Keratinocyte (primary cell): ENCODE measurements at regions not wholly inside any gene's neighbourhood (a gene's known extent, or its start where the extent isn't known, plus 50 kb on each side); places are given as distances from the start of the nearest gene placed in this dataset.

ENCODE experiments used
- DNase-seq: peaks from one replicate; pipeline ENCODE4 v3.0.0-alpha.2; 2011; ENCODE audit warnings: low read depth, missing footprints, low spot score
- FAIRE-seq: peaks from 2 replicates; lab custom pipeline; 2011; peaks lifted over from hg19 to GRCh38; lab: Jason Lieb, UNC
- H2AFZ ChIP-seq: 2 replicates; pipeline ENCODE4 v1.6.0; 2012; ENCODE audit warnings: low read length, control low read depth, inconsistent platforms; ENCODE audit not compliant: control insufficient read depth
- H3K27ac ChIP-seq: 2 replicates; pipeline ENCODE4 v1.5.1; 2011; ENCODE audit warnings: low read length; ENCODE audit not compliant: control insufficient read depth, insufficient read depth
- H3K27me3 ChIP-seq: 3 replicates; pipeline ENCODE4 v1.6.0; 2011; ENCODE audit warnings: low read length; ENCODE audit not compliant: control insufficient read depth, insufficient read depth; ENCODE audit errors: extremely low read depth
- H3K36me3 ChIP-seq, 2 experiments: 2 replicates in 1 of 2; 3 replicates in 1 of 2; pipeline ENCODE4 v1.5.1; 2011; ENCODE audit warnings: low read length in 2 of 2, mild to moderate bottlenecking in 1 of 2; ENCODE audit not compliant: control insufficient read depth in 2 of 2, insufficient read depth in 2 of 2; ENCODE audit errors: extremely low read depth in 1 of 2
- H3K4me1 ChIP-seq: 3 replicates; pipeline ENCODE4 v1.5.1; 2011; ENCODE audit warnings: low read length; ENCODE audit not compliant: control insufficient read depth, insufficient read depth; ENCODE audit errors: extremely low read depth
- H3K4me2 ChIP-seq: 3 replicates; pipeline ENCODE4 v1.6.0; 2011; ENCODE audit warnings: low read depth, low read length; ENCODE audit not compliant: control insufficient read depth, insufficient read depth; ENCODE audit errors: extremely low read depth
- H3K4me3 ChIP-seq, 3 experiments: fragments of 200-600 bp in 1 of 3; sonication (generic) in 1 of 3; 2 replicates in 2 of 3; 3 replicates in 1 of 3; pipeline ENCODE4 v1.5.1; 2011 to 2016; ENCODE audit warnings: low read length in 3 of 3, mild to moderate bottlenecking in 3 of 3, control low read depth in 2 of 3, inconsistent platforms in 1 of 3, low read depth in 1 of 3, mixed read lengths in 1 of 3, mixed run types in 1 of 3, moderate library complexity in 1 of 3; ENCODE audit not compliant: control insufficient read depth in 2 of 3, insufficient read depth in 2 of 3; ENCODE audit errors: extremely low read depth in 1 of 3
- H3K79me2 ChIP-seq: 2 replicates; pipeline ENCODE4 v1.6.0; 2012; ENCODE audit warnings: low read length; ENCODE audit not compliant: control insufficient read depth, insufficient read depth
- H3K9ac ChIP-seq: 3 replicates; pipeline ENCODE4 v1.6.0; 2011; ENCODE audit warnings: low read length; ENCODE audit not compliant: control insufficient read depth, insufficient read depth; ENCODE audit errors: extremely low read depth
- H3K9me1 ChIP-seq: 3 replicates; pipeline ENCODE4 v1.6.0; 2011; ENCODE audit warnings: low read length; ENCODE audit not compliant: control insufficient read depth, insufficient read depth; ENCODE audit errors: extremely low read depth
- H3K9me3 ChIP-seq: 2 replicates; pipeline ENCODE4 v1.5.1; 2012; ENCODE audit warnings: low read depth, low read length; ENCODE audit not compliant: control insufficient read depth
- H4K20me1 ChIP-seq: 3 replicates; pipeline ENCODE4 v1.6.0; 2011; ENCODE audit warnings: low read length; ENCODE audit not compliant: control insufficient read depth, insufficient read depth; ENCODE audit errors: extremely low read depth
- EZH2 ChIP-seq: IDR thresholded peaks from one replicate; pipeline ENCODE4 v1.6.1; 2012; ENCODE audit warnings: inconsistent platforms, mild to moderate bottlenecking, low read length, moderate library complexity
- dilution Hi-C: fragments of 300-500 bp; cut with MboI; formaldehyde crosslinking; loops from one replicate; pipeline ENCODE4 v1.7.0; 2020; ENCODE audit warnings: low sequenced_read_pairs; ENCODE audit not compliant: extremely low pct_ligation_motif_present
- TF ChIP-seq, protein P1 (sequence below), 3 experiments: IDR thresholded peaks in 1 of 3; conservative IDR thresholded peaks in 1 of 3; optimal IDR thresholded peaks in 1 of 3; 2 replicates in 2 of 3; 3 replicates in 1 of 3; pipeline versions ENCODE3 to v1.5.1; 2011; ENCODE audit warnings: low read length in 3 of 3, mild to moderate bottlenecking in 3 of 3, moderate library complexity in 2 of 3, control low read depth in 1 of 3, inconsistent platforms in 1 of 3; ENCODE audit not compliant: insufficient read depth in 2 of 3; ENCODE audit errors: extremely low read depth in 1 of 3

DNA sequence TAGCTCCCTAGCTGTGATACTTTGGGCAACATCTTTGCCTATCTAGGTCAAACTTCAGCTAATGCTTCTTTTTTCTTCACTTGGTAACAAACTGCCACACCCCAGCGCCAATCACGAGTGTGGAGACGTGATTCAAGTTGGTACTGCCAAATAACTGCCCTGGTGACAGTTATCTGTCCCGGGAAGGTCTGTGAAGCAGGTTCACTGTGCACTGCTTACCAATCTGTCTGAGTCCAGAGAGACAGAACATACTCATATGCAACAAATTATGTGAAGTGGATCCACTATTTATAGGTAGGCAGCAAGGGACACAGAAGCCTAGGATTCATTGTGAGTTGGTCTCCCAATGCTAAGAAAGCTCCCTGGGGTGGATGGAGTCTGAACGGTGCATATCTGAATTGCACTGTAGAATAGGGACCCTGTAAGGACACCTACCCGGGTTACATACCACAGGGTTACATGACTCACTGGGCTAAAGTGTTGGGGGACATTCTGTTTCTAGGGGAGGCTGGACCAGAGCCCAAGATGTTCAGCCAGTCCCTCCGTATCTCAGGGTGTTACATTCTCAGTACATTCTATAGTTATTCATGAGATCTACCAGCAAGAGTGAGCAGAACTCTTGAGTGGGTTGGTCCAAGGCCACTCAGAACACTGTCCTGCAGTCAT is 95.4 kb upstream of the STC2 start:
- no peaks in the 10 kb centered on the region for H4K20me1 ChIP-seq
- H3K79me2 ChIP-seq, result no peaks in the 10 kb centered on the region
- dilution Hi-C loops, result no loop called here
- H3K4me2 ChIP-seq, result no peak overlapping the region
- H2AFZ ChIP-seq, result no peak overlapping the region
- TF ChIP-seq, protein P1, sequence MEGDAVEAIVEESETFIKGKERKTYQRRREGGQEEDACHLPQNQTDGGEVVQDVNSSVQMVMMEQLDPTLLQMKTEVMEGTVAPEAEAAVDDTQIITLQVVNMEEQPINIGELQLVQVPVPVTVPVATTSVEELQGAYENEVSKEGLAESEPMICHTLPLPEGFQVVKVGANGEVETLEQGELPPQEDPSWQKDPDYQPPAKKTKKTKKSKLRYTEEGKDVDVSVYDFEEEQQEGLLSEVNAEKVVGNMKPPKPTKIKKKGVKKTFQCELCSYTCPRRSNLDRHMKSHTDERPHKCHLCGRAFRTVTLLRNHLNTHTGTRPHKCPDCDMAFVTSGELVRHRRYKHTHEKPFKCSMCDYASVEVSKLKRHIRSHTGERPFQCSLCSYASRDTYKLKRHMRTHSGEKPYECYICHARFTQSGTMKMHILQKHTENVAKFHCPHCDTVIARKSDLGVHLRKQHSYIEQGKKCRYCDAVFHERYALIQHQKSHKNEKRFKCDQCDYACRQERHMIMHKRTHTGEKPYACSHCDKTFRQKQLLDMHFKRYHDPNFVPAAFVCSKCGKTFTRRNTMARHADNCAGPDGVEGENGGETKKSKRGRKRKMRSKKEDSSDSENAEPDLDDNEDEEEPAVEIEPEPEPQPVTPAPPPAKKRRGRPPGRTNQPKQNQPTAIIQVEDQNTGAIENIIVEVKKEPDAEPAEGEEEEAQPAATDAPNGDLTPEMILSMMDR (optimal IDR thresholded peaks at IDR 0.05 in 1 of 3, IDR thresholded peaks at IDR 0.05 in 1 of 3, conservative IDR thresholded peaks at IDR 0.05 in 1 of 3; ENCODE audit: extremely low read depth in 1 of 3, insufficient read depth in 2 of 3, low read length in 3 of 3), result no peak
- TF ChIP-seq EZH2, result no peak
- DNase-seq, result no peak
- no peak overlapping the region for H3K27ac ChIP-seq
- FAIRE-seq, result no peak
- H3K27me3 ChIP-seq, result no peaks in the 10 kb centered on the region
- H3K9me1 ChIP-seq, result no peaks in the 10 kb centered on the region
- no peak overlapping the region for H3K9ac ChIP-seq
- peaks cover 4% of the 10 kb centered on the region for H3K9me3 ChIP-seq
- no peak overlapping the region for H3K4me3 ChIP-seq
- H3K4me1 ChIP-seq, result no peaks in the 10 kb centered on the region
- no peaks in the 10 kb centered on the region for H3K36me3 ChIP-seq

DNA sequence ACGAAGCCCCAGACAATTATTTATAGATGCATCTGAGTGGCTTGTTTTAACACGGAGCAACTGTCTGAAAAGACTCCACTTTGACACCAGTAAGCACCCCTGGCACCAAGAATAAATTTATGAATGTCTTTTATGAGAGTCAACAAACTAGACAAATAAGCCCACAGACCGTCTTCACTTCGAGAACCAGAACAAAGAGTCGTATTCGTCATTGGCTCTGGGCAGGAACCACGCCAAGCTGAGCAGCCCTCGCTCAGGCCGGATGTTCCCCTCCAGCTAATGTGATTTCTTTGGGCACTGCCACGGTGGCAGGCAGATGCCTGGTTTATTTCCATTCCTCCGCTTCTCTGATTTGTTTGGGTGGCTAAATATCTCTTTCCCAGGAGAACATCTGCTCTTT is 91.9 kb upstream of the STC2 start:
- H3K9ac ChIP-seq, result no peak overlapping the region
- H3K27ac ChIP-seq, result no peak overlapping the region
- H3K4me1 ChIP-seq, result no peaks in the 10 kb centered on the region
- no peak overlapping the region for H3K4me2 ChIP-seq
- no peak overlapping the region for H2AFZ ChIP-seq
- peaks cover 4% of the 10 kb centered on the region for H3K9me3 ChIP-seq
- no peak for FAIRE-seq
- no peaks in the 10 kb centered on the region for H3K79me2 ChIP-seq
- H3K9me1 ChIP-seq, result no peaks in the 10 kb centered on the region
- TF ChIP-seq, protein P1 (optimal IDR thresholded peaks at IDR 0.05 in 1 of 3, IDR thresholded peaks at IDR 0.05 in 1 of 3, conservative IDR thresholded peaks at IDR 0.05 in 1 of 3; ENCODE audit: extremely low read depth in 1 of 3, insufficient read depth in 2 of 3, low read length in 3 of 3), result no peak
- no peak for TF ChIP-seq EZH2
- H3K4me3 ChIP-seq, result no peak overlapping the region
- H3K36me3 ChIP-seq, result no peaks in the 10 kb centered on the region
- H3K27me3 ChIP-seq, result no peaks in the 10 kb centered on the region
- dilution Hi-C loops, result no loop called here
- H4K20me1 ChIP-seq, result no peaks in the 10 kb centered on the region
- DNase-seq, result no peak
